ENCODE measurements at regions not wholly inside any gene's neighbourhood (a gene's known extent, or its start where the extent isn't known, plus 50 kb on each side); places are given as distances from the start of the nearest gene placed in this dataset.
"Not testable (repeated sequence)": the region's sequence is repeated elsewhere in the genome, so short reads cannot be mapped to it uniquely, and the experiment has no call there.

- Histone ChIP-seq H3K36me3 (ENCODE audit: low read depth, missing control alignments) (no peaks in the 10 kb centered on the region), H3K27ac (no peak overlapping the region), H3K4me1 (no peaks in the 10 kb centered on the region), H3K9me3 (no peaks in the 10 kb centered on the region), H3K27me3 (no peaks in the 10 kb centered on the region), H3K4me3 (no peak overlapping the region)
- intact Hi-C loops (cut with DNase I; ENCODE audit: low total_unique reads) = loop anchor here (5.0 kb wide), 1 partner anchor 205 kb away; no protein-coding TSS in a partner anchor
- no peak for DNase-seq
- no peak for TF ChIP-seq CTCF (IDR thresholded peaks at IDR 0.05)
- TF ChIP-seq POLR2A (IDR thresholded peaks at IDR 0.05) = no peak
- WGBS, 2 donors = 93 to 98% methylated on average over 4 of the region's 4 CpGs
Measured at GRCh38 chr5:112552791-112553190, 133.7 kb upstream of the EPB41L4A start.

GRCh38 chr5:112554101-112554977 is 135.3 kb upstream of the EPB41L4A start:
- TF ChIP-seq POLR2A (IDR thresholded peaks at IDR 0.05) (no peak), CTCF (IDR thresholded peaks at IDR 0.05) (no peak)
- no peaks in the 10 kb centered on the region for H3K36me3 ChIP-seq (ENCODE audit: low read depth, missing control alignments)
- intact Hi-C loops (cut with DNase I; ENCODE audit: low total_unique reads) = loop anchor here (5.0 kb wide), 1 partner anchor 203 kb away; no protein-coding TSS in a partner anchor
- 44 to 47% methylated on average over 13 of the region's 13 CpGs for WGBS, 2 donors
- H3K4me3 ChIP-seq = no peak overlapping the region
- no peak overlapping the region for H3K27ac ChIP-seq
- H3K4me1 ChIP-seq = no peaks in the 10 kb centered on the region
- H3K9me3 ChIP-seq = no peaks in the 10 kb centered on the region
- H3K27me3 ChIP-seq = no peaks in the 10 kb centered on the region
- no peak for DNase-seq

- H3K36me3 ChIP-seq (ENCODE audit: low read depth, missing control alignments) = no peaks in the 10 kb centered on the region
- intact Hi-C loops (cut with DNase I; ENCODE audit: low total_unique reads) = no loop called here
- TF ChIP-seq POLR2A (IDR thresholded peaks at IDR 0.05) (no peak), CTCF (IDR thresholded peaks at IDR 0.05) (no peak)
- H3K4me3 ChIP-seq = no peak overlapping the region
- 48 to 63% methylated on average over 2 of the region's 2 CpGs for WGBS, 2 donors
- H3K27ac ChIP-seq = no peak overlapping the region
- no peaks in the 10 kb centered on the region for H3K9me3 ChIP-seq
- H3K27me3 ChIP-seq = no peaks in the 10 kb centered on the region
- no peaks in the 10 kb centered on the region for H3K4me1 ChIP-seq
- DNase-seq = no peak
Measured at GRCh38 chr5:112555197-112555596, 136.1 kb upstream of the EPB41L4A start.

- no peak for TF ChIP-seq POLR2A (IDR thresholded peaks at IDR 0.05)
- no peak for TF ChIP-seq CTCF (IDR thresholded peaks at IDR 0.05)
- no peaks in the 10 kb centered on the region for H3K36me3 ChIP-seq (ENCODE audit: low read depth, missing control alignments)
- no peaks in the 10 kb centered on the region for H3K27me3 ChIP-seq
- intact Hi-C loops (cut with DNase I; ENCODE audit: low total_unique reads) = no loop called here
- no peaks in the 10 kb centered on the region for H3K9me3 ChIP-seq
- H3K4me1 ChIP-seq = no peaks in the 10 kb centered on the region
- no peak overlapping the region for H3K4me3 ChIP-seq
- H3K27ac ChIP-seq = no peak overlapping the region
- DNase-seq = no peak
- 57 to 59% methylated on average over 3 of the region's 3 CpGs for whole genome bisulfite sequencing, 2 donors
Measured at GRCh38 chr5:112555691-112556090, 136.6 kb upstream of the EPB41L4A start.

- H3K27me3 ChIP-seq; H3K27ac ChIP-seq; intact Hi-C loops (cut with DNase I; ENCODE audit: low total_unique reads); H3K36me3 ChIP-seq (ENCODE audit: low read depth, missing control alignments); H3K4me3 ChIP-seq; DNase-seq; H3K4me1 ChIP-seq; H3K9me3 ChIP-seq: not testable (repeated sequence)
- WGBS, 2 donors = 70 to 82% methylated on average over 2 of the region's 2 CpGs
Measured at GRCh38 chr5:112559501-112559900, 140.4 kb upstream of the EPB41L4A start.
